ENCODE measurements at regions not wholly inside any gene's neighbourhood (a gene's known extent, or its start where the extent isn't known, plus 50 kb on each side); places are given as distances from the start of the nearest gene placed in this dataset.

- H3K36me3 ChIP-seq (ENCODE audit: control insufficient read depth in 4 of 4, insufficient read depth in 3 of 4, low read depth in 1 of 4, low read length in 3 of 4) = no peaks in the 10 kb centered on the region
- DNase-seq (ENCODE audit: low spot score) = no peak
- TF ChIP-seq REST (IDR thresholded peaks at IDR 0.05) (no peak), SP1 (IDR thresholded peaks at IDR 0.05) (no peak), GABPA (IDR thresholded peaks at IDR 0.05 in 1 of 2, conservative IDR thresholded peaks at IDR 0.05 in 1 of 2) (no peak), FOXA2 (IDR thresholded peaks at IDR 0.05) (no peak), JUND (IDR thresholded peaks at IDR 0.05) (no peak), RXRA (IDR thresholded peaks at IDR 0.05) (no peak), HNF4G (IDR thresholded peaks at IDR 0.05) (no peak), EGR1 (IDR thresholded peaks at IDR 0.05; ENCODE audit: low read depth in 2 of 2) (no peak), RAD21 (IDR thresholded peaks at IDR 0.05) (no peak), MAX (IDR thresholded peaks at IDR 0.05) (no peak), ZBTB33 (IDR thresholded peaks at IDR 0.05) (no peak), HNF4A (conservative IDR thresholded peaks at IDR 0.05) (no peak)
- peaks cover 0 to 17% (median 10%) of the 10 kb centered on the region in 4 donors for H3K4me1 ChIP-seq (ENCODE audit: control insufficient read depth in 4 of 4, insufficient read depth in 4 of 4, low read length in 3 of 4)
- H3K9ac ChIP-seq (ENCODE audit: low read depth in 1 of 2, low read length in 2 of 2) = peak overlapping the region in 1 of 2 donors; percentile 42
- no peak overlapping the region for H3K4me3 ChIP-seq (ENCODE audit: low read depth in 1 of 3, low read length in 3 of 3)
- H3K27me3 ChIP-seq (ENCODE audit: control insufficient read depth in 4 of 4, insufficient read depth in 4 of 4, low read length in 3 of 4) = no peaks in the 10 kb centered on the region
- H3K9me3 ChIP-seq (ENCODE audit: control insufficient read depth in 4 of 4, low read length in 3 of 4) = no peaks in the 10 kb centered on the region
- 79% methylated on average over 4 of the region's 4 CpGs for WGBS
- no peak overlapping the region for H3K27ac ChIP-seq (ENCODE audit: low read depth in 1 of 2, low read length in 2 of 2)
Measured at GRCh38 chr6:138570725-138571029, 71.4 kb upstream of the NHSL1 start.

- no peaks in the 10 kb centered on the region for H3K9me3 ChIP-seq (ENCODE audit: control insufficient read depth in 4 of 4, low read length in 3 of 4)
- TF ChIP-seq GABPA (IDR thresholded peaks at IDR 0.05 in 1 of 2, conservative IDR thresholded peaks at IDR 0.05 in 1 of 2) (no peak), RAD21 (IDR thresholded peaks at IDR 0.05) (no peak), EGR1 (IDR thresholded peaks at IDR 0.05; ENCODE audit: low read depth in 2 of 2) (no peak), TAF1 (conservative IDR thresholded peaks at IDR 0.05) (no peak), NR2F2 (IDR thresholded peaks at IDR 0.05) (no peak), CTCF (IDR thresholded peaks at IDR 0.05; ENCODE audit: low read depth, low read length, missing input control) (no peak), HNF4A (conservative IDR thresholded peaks at IDR 0.05) (no peak)
- peaks cover 0 to 17% (median 10%) of the 10 kb centered on the region in 4 donors for H3K4me1 ChIP-seq (ENCODE audit: control insufficient read depth in 4 of 4, insufficient read depth in 4 of 4, low read length in 3 of 4)
- peak overlapping the region in 1 of 2 donors; percentile 75 for H3K9ac ChIP-seq (ENCODE audit: low read depth in 1 of 2, low read length in 2 of 2)
- 57% methylated on average over 7 of the region's 7 CpGs for WGBS
- no peak for DNase-seq (ENCODE audit: low spot score)
- H3K27ac ChIP-seq (ENCODE audit: low read depth in 1 of 2, low read length in 2 of 2) = no peak overlapping the region
- no peaks in the 10 kb centered on the region for H3K36me3 ChIP-seq (ENCODE audit: control insufficient read depth in 4 of 4, insufficient read depth in 3 of 4, low read depth in 1 of 4, low read length in 3 of 4)
- H3K27me3 ChIP-seq (ENCODE audit: control insufficient read depth in 4 of 4, insufficient read depth in 4 of 4, low read length in 3 of 4) = no peaks in the 10 kb centered on the region
- peak overlapping the region in 2 of 3 donors; percentile 40 to 48 for H3K4me3 ChIP-seq (ENCODE audit: low read depth in 1 of 3, low read length in 3 of 3)
Measured at GRCh38 chr6:138571181-138571580, 71.9 kb upstream of the NHSL1 start.
